HG02840 (cell line): ENCODE measurements at regions not wholly inside any gene's neighbourhood (a gene's known extent, or its start where the extent isn't known, plus 50 kb on each side); places are given as distances from the start of the nearest gene placed in this dataset.

Source experiments
- ATAC-seq: cut with Tn5 transposase; IDR thresholded peaks from one replicate; pipeline ENCODE4 v1.9.1; 2021; ENCODE audit warnings: mild to moderate bottlenecking, moderate library complexity, moderate number of reproducible peaks; ENCODE audit not compliant: unreplicated experiment, low FRiP score

- no peak for ATAC-seq
These were observed 253.1 kb downstream of the NFKBIZ start for GRCh38 chr3:102102394-102102793.

GRCh38 chr3:102104033-102104432 lies 254.7 kb downstream of the NFKBIZ start:
- ATAC-seq, result no peak

GRCh38 chr3:102105193-102105592 lies 255.9 kb downstream of the NFKBIZ start:
- no peak for ATAC-seq

GRCh38 chr3:102106416-102107097 lies 257.2 kb downstream of the NFKBIZ start:
- ATAC-seq, result no peak

GRCh38 chr3:102112704-102113230 lies 263.5 kb downstream of the NFKBIZ start:
- no peak for ATAC-seq

GRCh38 chr3:102113421-102114041 lies 264.2 kb downstream of the NFKBIZ start:
- no peak for ATAC-seq

- no peak for ATAC-seq
These were observed 265.1 kb downstream of the NFKBIZ start for GRCh38 chr3:102114264-102114979.

- no peak for ATAC-seq
These were observed 273.2 kb downstream of the NFKBIZ start for GRCh38 chr3:102122527-102122926.

GRCh38 chr3:102123590-102124190 lies 274.4 kb downstream of the NFKBIZ start:
- no peak for ATAC-seq

- ATAC-seq, result no peak
These were observed 275.0 kb downstream of the NFKBIZ start for GRCh38 chr3:102124282-102124681.

- no peak for ATAC-seq
These were observed 275.4 kb downstream of the NFKBIZ start for GRCh38 chr3:102124704-102125103.

- no peak for ATAC-seq
These were observed 276.1 kb downstream of the NFKBIZ start for GRCh38 chr3:102125197-102125993.

GRCh38 chr3:102125994-102126368 lies 276.7 kb downstream of the NFKBIZ start:
- no peak for ATAC-seq

- no peak for ATAC-seq
These were observed 280.7 kb downstream of the NFKBIZ start for GRCh38 chr3:102129760-102130608.

GRCh38 chr3:102132370-102132769 lies 283.1 kb downstream of the NFKBIZ start:
- ATAC-seq, result no peak

GRCh38 chr3:102133376-102133775 lies 284.1 kb downstream of the NFKBIZ start:
- ATAC-seq, result no peak

- no peak for ATAC-seq
These were observed 286.0 kb downstream of the NFKBIZ start for GRCh38 chr3:102135316-102135715.

- ATAC-seq, result no peak
These were observed 286.9 kb downstream of the NFKBIZ start for GRCh38 chr3:102136183-102136582.

- no peak for ATAC-seq
These were observed 290.8 kb downstream of the NFKBIZ start for GRCh38 chr3:102140116-102140515.
